A673 (cell line): ENCODE measurements at regions not wholly inside any gene's neighbourhood (a gene's known extent, or its start where the extent isn't known, plus 50 kb on each side); places are given as distances from the start of the nearest gene placed in this dataset.

Source experiments
- EZH2 ChIP-seq: fragments of 200-600 bp; sonication (generic); IDR thresholded peaks from 2 replicates; pipeline ENCODE4 v1.6.1; 2017; ENCODE audit warnings: borderline replicate concordance, low read depth, mild to moderate bottlenecking, mixed read lengths, antibody characterized with exemption, low read length; ENCODE audit not compliant: poor library complexity, severe bottlenecking
- TF ChIP-seq, protein P1 (sequence below): fragments of 300-800, 200-600 bp; sonication (generic); conservative IDR thresholded peaks from 2 replicates; pipeline ENCODE4 v1.5.1; 2017; ENCODE audit warnings: low read depth, mild to moderate bottlenecking, antibody characterized with exemption, low read length, moderate library complexity, mixed read lengths

DNA sequence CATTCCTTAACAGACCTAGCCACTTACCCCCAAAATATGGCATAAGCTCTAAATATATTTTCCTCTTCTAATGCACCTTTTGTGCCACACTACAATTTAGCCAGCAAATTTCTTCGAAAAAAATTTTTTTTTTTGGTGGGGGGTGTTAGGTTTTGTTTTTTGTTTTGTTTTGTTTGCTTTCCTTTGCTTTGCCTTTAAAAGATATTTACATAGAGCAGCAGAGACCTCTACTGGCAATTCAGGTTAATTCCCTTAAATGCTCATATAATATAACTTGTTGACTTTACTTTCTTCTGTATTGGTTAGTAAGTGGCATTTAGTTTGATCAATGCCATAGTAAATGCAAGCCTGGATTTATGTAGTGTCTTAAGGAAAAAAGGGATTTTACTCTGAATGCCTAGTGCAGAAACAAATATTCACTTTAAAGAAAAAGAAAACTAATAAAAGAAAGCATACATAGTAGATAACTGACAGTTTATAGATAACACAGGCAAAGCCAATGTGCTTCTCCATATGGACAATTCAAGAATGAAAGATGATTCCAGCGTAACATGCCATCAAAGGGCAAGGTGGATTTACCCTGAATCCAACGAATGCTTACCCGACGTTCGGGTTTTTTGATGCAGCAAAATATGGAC is 1250.6 kb downstream of the GATA3 start:
- TF ChIP-seq EZH2: no peak
- TF ChIP-seq, protein P1, sequence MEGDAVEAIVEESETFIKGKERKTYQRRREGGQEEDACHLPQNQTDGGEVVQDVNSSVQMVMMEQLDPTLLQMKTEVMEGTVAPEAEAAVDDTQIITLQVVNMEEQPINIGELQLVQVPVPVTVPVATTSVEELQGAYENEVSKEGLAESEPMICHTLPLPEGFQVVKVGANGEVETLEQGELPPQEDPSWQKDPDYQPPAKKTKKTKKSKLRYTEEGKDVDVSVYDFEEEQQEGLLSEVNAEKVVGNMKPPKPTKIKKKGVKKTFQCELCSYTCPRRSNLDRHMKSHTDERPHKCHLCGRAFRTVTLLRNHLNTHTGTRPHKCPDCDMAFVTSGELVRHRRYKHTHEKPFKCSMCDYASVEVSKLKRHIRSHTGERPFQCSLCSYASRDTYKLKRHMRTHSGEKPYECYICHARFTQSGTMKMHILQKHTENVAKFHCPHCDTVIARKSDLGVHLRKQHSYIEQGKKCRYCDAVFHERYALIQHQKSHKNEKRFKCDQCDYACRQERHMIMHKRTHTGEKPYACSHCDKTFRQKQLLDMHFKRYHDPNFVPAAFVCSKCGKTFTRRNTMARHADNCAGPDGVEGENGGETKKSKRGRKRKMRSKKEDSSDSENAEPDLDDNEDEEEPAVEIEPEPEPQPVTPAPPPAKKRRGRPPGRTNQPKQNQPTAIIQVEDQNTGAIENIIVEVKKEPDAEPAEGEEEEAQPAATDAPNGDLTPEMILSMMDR: peak; percentile 64
